Neuronal stem cell (in vitro differentiated cells): ENCODE measurements at regions not wholly inside any gene's neighbourhood (a gene's known extent, or its start where the extent isn't known, plus 50 kb on each side); places are given as distances from the start of the nearest gene placed in this dataset.

Experiments
- DNase-seq: peaks from one replicate; pipeline ENCODE4 v3.0.0-alpha.2; 2013; ENCODE audit warnings: low spot score
- H2AFZ ChIP-seq: one replicate; pipeline ENCODE4 v1.6.1; 2013; ENCODE audit warnings: mild to moderate bottlenecking, low read length, inconsistent platforms
- H2AK5ac ChIP-seq: 2 replicates; pipeline ENCODE4 v1.6.1; 2013; ENCODE audit warnings: low read depth, mild to moderate bottlenecking, inconsistent platforms, low read length, moderate library complexity, mixed read lengths
- H2BK120ac ChIP-seq: 2 replicates; pipeline ENCODE4 v1.6.1; 2013; ENCODE audit warnings: low read depth, mild to moderate bottlenecking, inconsistent platforms, low read length, moderate library complexity, mixed read lengths
- H2BK12ac ChIP-seq: one replicate; pipeline ENCODE4 v1.6.1; 2013; ENCODE audit warnings: low read length, inconsistent platforms
- H2BK15ac ChIP-seq: 2 replicates; pipeline ENCODE4 v1.6.1; 2013; ENCODE audit warnings: mild to moderate bottlenecking, low read length, inconsistent platforms, mixed read lengths
- H2BK5ac ChIP-seq: one replicate; pipeline ENCODE4 v1.6.1; 2013; ENCODE audit warnings: inconsistent platforms, mild to moderate bottlenecking, low read length, moderate library complexity
- H3K14ac ChIP-seq: one replicate; pipeline ENCODE4 v1.6.1; 2013; ENCODE audit warnings: low read length, inconsistent platforms
- H3K18ac ChIP-seq: 2 replicates; pipeline ENCODE4 v1.6.1; 2013; ENCODE audit warnings: low read length, inconsistent platforms
- H3K23ac ChIP-seq: 2 replicates; pipeline ENCODE4 v1.6.1; 2013; ENCODE audit warnings: low read depth, mild to moderate bottlenecking, mixed read lengths, low read length, inconsistent platforms; ENCODE audit not compliant: poor library complexity
- H3K27ac ChIP-seq: replicated peaks from 3 replicates; pipeline ENCODE4 v1.5.1; 2013; ENCODE audit warnings: low read length, inconsistent platforms
- H3K27me3 ChIP-seq, 3 experiments: 2 replicates each; pipeline ENCODE4 v1.6.1; 2013; ENCODE audit warnings: low read length in 3 of 3, mild to moderate bottlenecking in 2 of 3, inconsistent platforms in 1 of 3, low read depth in 1 of 3, mixed read lengths in 1 of 3, moderate library complexity in 1 of 3; ENCODE audit not compliant: control insufficient read depth in 3 of 3, insufficient read depth in 3 of 3
- H3K36me3 ChIP-seq, 2 donors: replicated peaks in 1 of 2; 2 replicates each; pipeline ENCODE4 v1.6.1; 2013; ENCODE audit warnings: low read length in 2 of 2; ENCODE audit not compliant: control insufficient read depth in 2 of 2, insufficient read depth in 2 of 2
- H3K4ac ChIP-seq: 2 replicates; pipeline ENCODE4 v1.6.1; 2013; ENCODE audit warnings: inconsistent platforms, mild to moderate bottlenecking, low read length, moderate library complexity
- H3K4me1 ChIP-seq, 2 donors: 1 replicate in 1 of 2; 2 replicates in 1 of 2; pipeline ENCODE4 v1.6.1; 2013; ENCODE audit warnings: low read length in 2 of 2, low read depth in 1 of 2; ENCODE audit not compliant: control insufficient read depth in 2 of 2, insufficient read depth in 1 of 2
- H3K4me2 ChIP-seq: one replicate; pipeline ENCODE4 v1.6.1; 2013; ENCODE audit warnings: mild to moderate bottlenecking, low read length, inconsistent platforms; ENCODE audit not compliant: insufficient read depth, poor library complexity, severe bottlenecking
- H3K4me3 ChIP-seq, 2 donors: 2 replicates each; pipeline ENCODE4 v1.5.1; 2013; ENCODE audit warnings: low read length in 2 of 2, mild to moderate bottlenecking in 2 of 2, inconsistent platforms in 1 of 2, moderate library complexity in 1 of 2
- H3K79me1 ChIP-seq: one replicate; pipeline ENCODE4 v1.6.1; 2013; ENCODE audit warnings: low read depth, mild to moderate bottlenecking, inconsistent platforms, low read length, moderate library complexity
- H3K9ac ChIP-seq: one replicate; pipeline ENCODE4 v1.6.1; 2013; ENCODE audit warnings: mild to moderate bottlenecking, low read depth, low read length, inconsistent platforms; ENCODE audit not compliant: poor library complexity
- H3K9me3 ChIP-seq, 2 donors: replicated peaks in 1 of 2; 2 replicates each; pipeline versions ENCODE3 to v1.6.1; 2013; ENCODE audit warnings: low read length in 2 of 2, mild to moderate bottlenecking in 2 of 2, inconsistent platforms in 1 of 2, low read depth in 1 of 2, mixed read lengths in 1 of 2, moderate library complexity in 1 of 2; ENCODE audit not compliant: control insufficient read depth in 2 of 2, insufficient read depth in 1 of 2
- H4K8ac ChIP-seq: one replicate; pipeline ENCODE4 v1.6.1; 2013; ENCODE audit warnings: low read depth, mild to moderate bottlenecking, inconsistent platforms, low read length, moderate library complexity
- H4K91ac ChIP-seq: one replicate; pipeline ENCODE4 v1.6.1; 2013; ENCODE audit warnings: low read length, low read depth, mild to moderate bottlenecking, inconsistent platforms; ENCODE audit not compliant: poor library complexity
- WGBS, 2 donors: extraction: QIAGEN DNeasy Blood & Tissue Kit; methylation state at CpG; one replicate each; pipeline ENCODE4 v1.1.7; 2013; ENCODE audit warnings: missing lambda C conversion rate in 2 of 2, mixed read lengths in 1 of 2; ENCODE audit not compliant: insufficient read length in 2 of 2, insufficient replicate concordance in 1 of 2; ENCODE audit errors: extremely low coverage in 2 of 2; 5-methylcytosine and 5-hydroxymethylcytosine counted together

DNA sequence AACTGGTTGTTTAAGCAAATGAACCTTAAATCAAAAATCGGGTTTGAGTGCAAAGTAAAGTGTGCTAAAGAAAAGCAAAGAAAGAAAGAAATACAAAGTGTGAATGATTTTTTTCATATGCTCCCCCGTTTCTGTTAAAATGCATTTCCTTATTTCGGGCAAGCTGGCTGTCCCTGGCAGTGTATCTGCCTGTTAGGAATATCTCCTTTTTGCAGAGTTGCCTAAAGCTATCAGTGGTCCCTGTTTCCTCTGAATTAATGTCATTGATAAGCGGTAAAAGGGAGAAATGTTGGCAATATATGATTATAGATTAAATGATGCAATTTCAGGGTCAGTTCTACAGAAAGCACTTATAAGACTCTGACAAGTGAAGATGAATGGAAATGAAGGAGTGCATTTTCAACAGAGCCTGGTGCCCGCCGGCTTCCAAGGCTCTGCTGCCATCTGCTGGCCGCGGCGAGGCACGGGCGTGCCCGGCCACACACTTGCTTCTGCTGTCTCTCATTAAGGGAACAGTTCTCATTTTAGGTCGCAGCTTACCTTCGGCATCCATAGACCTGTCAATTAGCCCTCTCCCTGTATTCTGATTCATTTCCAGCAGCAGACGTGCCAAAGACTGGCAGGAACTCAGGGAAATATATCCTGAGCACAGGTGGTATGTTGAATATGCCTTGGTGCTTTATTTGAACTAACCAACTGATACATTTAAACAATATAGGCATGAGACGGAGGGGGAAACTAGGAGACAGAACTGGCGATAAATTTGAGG is 381.9 kb downstream of the C6orf118 start:
- Histone ChIP-seq H3K9ac (no peak overlapping the region), H4K91ac (no peak overlapping the region), H2BK5ac (no peak overlapping the region), H3K9me3 (peaks cover 0 to 2% of the 10 kb centered on the region in 2 donors), H3K18ac (no peak overlapping the region), H3K4me3 (no peak overlapping the region), H3K79me1 (no peaks in the 10 kb centered on the region), H3K4me1 (peaks cover 9 to 20% of the 10 kb centered on the region in 2 donors), H3K27ac (no peak overlapping the region), H2AFZ (peak overlapping the region; percentile 11), H4K8ac (no peak overlapping the region), H3K27me3 (no peaks in the 10 kb centered on the region), H2BK120ac (no peak overlapping the region), H3K36me3 (no peaks in the 10 kb centered on the region), H3K14ac (no peak overlapping the region), H3K23ac (no peak overlapping the region), H2BK12ac (no peak overlapping the region), H3K4me2 (no peak overlapping the region), H3K4ac (no peak overlapping the region), H2AK5ac (no peak overlapping the region), H2BK15ac (no peak overlapping the region)
- peak; percentile 71 for DNase-seq
- WGBS, 2 donors: no CpG with 5 or more reads among the region's 17 CpGs

DNA sequence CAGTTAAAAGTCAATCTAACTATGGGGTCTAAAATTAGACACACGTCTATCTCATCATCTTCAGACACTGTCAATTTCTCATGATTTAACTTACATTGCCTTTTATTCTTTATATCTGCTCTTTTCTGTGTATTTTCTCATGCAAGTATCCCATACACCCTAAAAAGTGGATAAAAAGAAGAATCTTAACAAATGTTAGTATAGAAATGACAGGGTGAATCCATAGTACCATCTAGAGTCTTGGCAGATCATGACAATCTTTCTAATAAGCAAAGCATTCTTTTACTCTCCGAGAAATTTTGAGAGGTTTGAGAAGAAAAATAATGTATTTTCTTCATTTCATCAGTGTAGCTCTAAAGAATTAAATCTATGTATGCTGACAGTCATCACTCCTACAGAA is 382.7 kb downstream of the C6orf118 start:
- Histone ChIP-seq H2AK5ac (no peak overlapping the region), H3K4me2 (no peak overlapping the region), H2BK120ac (no peak overlapping the region), H4K8ac (no peak overlapping the region), H2BK15ac (no peak overlapping the region), H2AFZ (no peak overlapping the region), H3K18ac (no peak overlapping the region), H2BK12ac (no peak overlapping the region), H3K4me1 (peaks cover 9 to 20% of the 10 kb centered on the region in 2 donors), H3K27me3 (no peaks in the 10 kb centered on the region), H3K4me3 (no peak overlapping the region), H3K9me3 (peaks cover 0 to 2% of the 10 kb centered on the region in 2 donors), H4K91ac (no peak overlapping the region), H3K79me1 (no peaks in the 10 kb centered on the region), H3K27ac (no peak overlapping the region), H3K4ac (no peak overlapping the region), H3K14ac (no peak overlapping the region), H3K23ac (no peak overlapping the region), H2BK5ac (no peak overlapping the region), H3K9ac (no peak overlapping the region), H3K36me3 (no peaks in the 10 kb centered on the region)
- WGBS, 2 donors: no CpG with 5 or more reads among the region's 2 CpGs
- DNase-seq: no peak

DNA sequence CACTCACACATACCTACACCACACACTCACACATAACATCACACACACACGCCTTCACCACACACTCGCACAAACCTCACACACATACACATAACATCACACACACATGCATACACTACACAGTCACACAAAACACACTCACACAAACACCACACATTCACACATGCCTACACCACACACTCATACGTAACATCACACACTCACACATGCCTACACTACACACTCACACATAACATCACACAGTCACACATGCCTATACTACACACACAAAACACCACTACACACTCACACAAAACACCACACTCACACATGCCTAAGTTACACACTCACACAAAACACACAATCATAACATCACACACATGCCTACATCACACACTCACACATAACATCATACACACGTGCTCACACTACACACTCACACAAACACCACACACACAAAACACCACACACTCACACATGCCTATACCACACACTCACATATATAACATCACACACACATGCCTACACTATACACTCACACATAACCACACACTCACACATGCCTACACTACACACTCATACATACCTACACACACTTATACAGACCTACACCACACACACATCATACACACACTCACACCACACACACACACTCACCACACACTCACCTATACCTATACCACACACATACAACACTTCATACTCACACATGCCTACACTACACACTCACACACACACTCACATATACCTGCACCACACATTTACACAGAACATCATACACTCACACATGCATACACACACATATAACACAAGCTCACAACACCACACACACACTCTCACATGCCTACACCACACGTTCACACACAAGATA is 383.5 kb downstream of the C6orf118 start:
- H3K4me3 ChIP-seq: peak overlapping the region in 1 of 2 donors; percentile 34
- H3K79me1 ChIP-seq: no peaks in the 10 kb centered on the region
- no peaks in the 10 kb centered on the region for H3K27me3 ChIP-seq
- DNase-seq: no peak
- no peak overlapping the region for H3K18ac ChIP-seq
- no peak overlapping the region for H4K8ac ChIP-seq
- H3K9ac ChIP-seq: no peak overlapping the region
- 98 to 100% methylated on average over 3 to 4 of the region's 5 CpGs for WGBS, 2 donors
- no peak overlapping the region for H2AK5ac ChIP-seq
- H2AFZ ChIP-seq: no peak overlapping the region
- H2BK120ac ChIP-seq: no peak overlapping the region
- no peak overlapping the region for H2BK15ac ChIP-seq
- H3K4me1 ChIP-seq: peaks cover 9 to 20% of the 10 kb centered on the region in 2 donors
- peak overlapping the region; percentile 25 for H2BK12ac ChIP-seq
- H3K9me3 ChIP-seq: peaks cover 0 to 2% of the 10 kb centered on the region in 2 donors
- H3K23ac ChIP-seq: no peak overlapping the region
- H3K14ac ChIP-seq: no peak overlapping the region
- no peak overlapping the region for H2BK5ac ChIP-seq
- no peak overlapping the region for H3K4ac ChIP-seq
- H3K27ac ChIP-seq: no peak overlapping the region
- H3K36me3 ChIP-seq: no peaks in the 10 kb centered on the region
- peak overlapping the region; percentile 24 for H4K91ac ChIP-seq
- H3K4me2 ChIP-seq: no peak overlapping the region

DNA sequence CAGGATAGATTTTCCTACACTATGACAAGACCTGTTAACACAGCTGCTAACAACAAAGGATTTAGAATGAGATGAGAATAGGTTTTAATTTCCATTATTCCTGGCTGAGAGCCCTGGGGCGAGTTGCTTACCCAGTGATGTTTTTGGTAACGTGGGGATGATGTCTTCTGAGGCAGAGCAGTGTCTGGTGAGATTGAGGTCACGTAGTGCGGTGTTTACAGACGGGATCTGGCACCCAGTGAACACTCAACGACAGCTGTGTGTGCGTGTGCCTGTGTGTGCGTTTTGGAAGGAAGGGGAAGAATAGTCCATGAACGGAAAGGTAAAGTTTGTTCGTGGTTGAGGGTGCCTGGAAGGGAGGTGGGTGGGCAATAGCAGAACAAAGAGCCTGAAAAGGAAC is 384.7 kb downstream of the C6orf118 start:
- H3K4ac ChIP-seq: no peak overlapping the region
- 100% methylated on average over 2 of the region's 10 CpGs; no CpG with 5 or more reads in 1 of the 2 donors for WGBS, 2 donors
- no peak overlapping the region for H3K4me3 ChIP-seq
- no peaks in the 10 kb centered on the region for H3K27me3 ChIP-seq
- H2BK15ac ChIP-seq: no peak overlapping the region
- H2AK5ac ChIP-seq: no peak overlapping the region
- H2AFZ ChIP-seq: no peak overlapping the region
- no peak overlapping the region for H3K27ac ChIP-seq
- peak overlapping the region; percentile 62 for H3K18ac ChIP-seq
- no peaks in the 10 kb centered on the region for H3K36me3 ChIP-seq
- H2BK5ac ChIP-seq: no peak overlapping the region
- peak overlapping the region; percentile 73 for H4K8ac ChIP-seq
- no peak for DNase-seq
- H2BK12ac ChIP-seq: peak overlapping the region; percentile 91
- no peaks in the 10 kb centered on the region for H3K79me1 ChIP-seq
- peak overlapping the region; percentile 57 for H3K14ac ChIP-seq
- no peak overlapping the region for H2BK120ac ChIP-seq
- H4K91ac ChIP-seq: no peak overlapping the region
- peaks cover 9 to 20% of the 10 kb centered on the region in 2 donors for H3K4me1 ChIP-seq
- H3K9ac ChIP-seq: no peak overlapping the region
- peaks cover 0 to 2% of the 10 kb centered on the region in 2 donors for H3K9me3 ChIP-seq
- H3K23ac ChIP-seq: no peak overlapping the region
- no peak overlapping the region for H3K4me2 ChIP-seq
